ENCODE measurements at regions not wholly inside any gene's neighbourhood (a gene's known extent, or its start where the extent isn't known, plus 50 kb on each side); places are given as distances from the start of the nearest gene placed in this dataset.

GRCh38 chr3:95297581-95297980, 1234.7 kb downstream of the NSUN3 start:
- TF ChIP-seq CTCF (IDR thresholded peaks at IDR 0.05; ENCODE audit: insufficient read depth, low read length, poor library complexity, severe bottlenecking), result no peak
- no peak for TF ChIP-seq EZH2phosphoT487 (conservative IDR thresholded peaks at IDR 0.05; ENCODE audit: low read length)
